HG02981 (cell line): ENCODE measurements at regions not wholly inside any gene's neighbourhood (a gene's known extent, or its start where the extent isn't known, plus 50 kb on each side); places are given as distances from the start of the nearest gene placed in this dataset.
"Not testable (repeated sequence)": the region's sequence is repeated elsewhere in the genome, so short reads cannot be mapped to it uniquely, and the experiment has no call there.

Source experiments
- ATAC-seq: cut with Tn5 transposase; IDR thresholded peaks from one replicate; pipeline ENCODE4 v1.9.1; 2021; ENCODE audit warnings: mild to moderate bottlenecking, moderate library complexity; ENCODE audit not compliant: unreplicated experiment

- ATAC-seq, result no peak
These were observed 208.4 kb upstream of the KLF14 start for GRCh38 chr7:130942211-130942964.

- no peak for ATAC-seq
These were observed 209.4 kb upstream of the KLF14 start for GRCh38 chr7:130943336-130943901.

GRCh38 chr7:130943981-130944380 lies 210.0 kb upstream of the KLF14 start:
- no peak for ATAC-seq

GRCh38 chr7:130944997-130945396 lies 211.0 kb upstream of the KLF14 start:
- ATAC-seq, result no peak

- ATAC-seq, result no peak
These were observed 211.4 kb upstream of the KLF14 start for GRCh38 chr7:130945411-130945811.

GRCh38 chr7:130946114-130946513 lies 212.1 kb upstream of the KLF14 start:
- ATAC-seq, result no peak

GRCh38 chr7:130947792-130948580 lies 214.0 kb upstream of the KLF14 start:
- ATAC-seq, result no peak

GRCh38 chr7:130948822-130949221 lies 214.8 kb upstream of the KLF14 start:
- ATAC-seq, result no peak

- ATAC-seq, result no peak
These were observed 215.5 kb upstream of the KLF14 start for GRCh38 chr7:130949550-130949949.

- no peak for ATAC-seq
These were observed 216.0 kb upstream of the KLF14 start for GRCh38 chr7:130950054-130950453.

- ATAC-seq, result no peak
These were observed 216.7 kb upstream of the KLF14 start for GRCh38 chr7:130950741-130951140.

GRCh38 chr7:130951303-130951975 lies 217.4 kb upstream of the KLF14 start:
- no peak for ATAC-seq

GRCh38 chr7:130951976-130952876 lies 218.2 kb upstream of the KLF14 start:
- no peak for ATAC-seq

GRCh38 chr7:130953196-130953595 lies 219.2 kb upstream of the KLF14 start:
- no peak for ATAC-seq

GRCh38 chr7:130954918-130955564 lies 221.0 kb upstream of the KLF14 start:
- ATAC-seq, result no peak

GRCh38 chr7:130955565-130955919 lies 221.5 kb upstream of the KLF14 start:
- ATAC-seq, result no peak

- no peak for ATAC-seq
These were observed 222.6 kb upstream of the KLF14 start for GRCh38 chr7:130956417-130957136.

GRCh38 chr7:130957137-130957513 lies 223.1 kb upstream of the KLF14 start:
- no peak for ATAC-seq

GRCh38 chr7:130957722-130958435 lies 223.9 kb upstream of the KLF14 start:
- not testable (repeated sequence) for ATAC-seq
